ENCODE measurements at regions not wholly inside any gene's neighbourhood (a gene's known extent, or its start where the extent isn't known, plus 50 kb on each side); places are given as distances from the start of the nearest gene placed in this dataset.
"Not testable (repeated sequence)": the region's sequence is repeated elsewhere in the genome, so short reads cannot be mapped to it uniquely, and the experiment has no call there.

- POLR2A ChIA-PET: interaction anchor here (0.7 kb wide), 1 partner anchor 48 kb away, joined by 9 read pairs; no protein-coding TSS in a partner anchor
- CTCF ChIA-PET: interaction anchor here (0.7 to 0.9 kb wide), 2 partner anchors 69 to 181 kb away, joined by 3 to 4 read pairs; no protein-coding TSS in a partner anchor
Observed at GRCh38 chr5:68071736-68072135, 143.8 kb upstream of the PIK3R1 start.

- ChIA-PET POLR2A (no interaction called here), CTCF (no interaction called here)
Observed at GRCh38 chr5:68071282-68071632, 144.3 kb upstream of the PIK3R1 start.

GRCh38 chr5:68070591-68071281 is 144.8 kb upstream of the PIK3R1 start:
- CTCF ChIA-PET: no interaction called here

GRCh38 chr5:68067976-68068603 is 147.5 kb upstream of the PIK3R1 start:
- CTCF ChIA-PET: no interaction called here
- POLR2A ChIA-PET: no interaction called here

More at GRCh38 chr5:68070591-68071281, 144.8 kb upstream of the PIK3R1 start:
- POLR2A ChIA-PET: no interaction called here

GRCh38 chr5:68067291-68067690 is 148.3 kb upstream of the PIK3R1 start:
- POLR2A ChIA-PET: no interaction called here
- CTCF ChIA-PET: no interaction called here

- ChIA-PET CTCF (no interaction called here), POLR2A (no interaction called here)
Observed at GRCh38 chr5:68066277-68066955, 149.1 kb upstream of the PIK3R1 start.

GRCh38 chr5:68065321-68065720 is 150.2 kb upstream of the PIK3R1 start:
- CTCF ChIA-PET, POLR2A ChIA-PET: not testable (repeated sequence)

- ChIA-PET POLR2A (no interaction called here), CTCF (no interaction called here)
Observed at GRCh38 chr5:68060382-68060781, 155.2 kb upstream of the PIK3R1 start.

GRCh38 chr5:68057191-68057590 is 158.4 kb upstream of the PIK3R1 start:
- CTCF ChIA-PET: no interaction called here

GRCh38 chr5:68055686-68056085 is 159.9 kb upstream of the PIK3R1 start:
- ChIA-PET POLR2A (no interaction called here), CTCF (no interaction called here)

More at GRCh38 chr5:68057191-68057590, 158.4 kb upstream of the PIK3R1 start:
- POLR2A ChIA-PET: no interaction called here

- ChIA-PET CTCF (no interaction called here), POLR2A (no interaction called here)
Observed at GRCh38 chr5:68054638-68055037, 160.9 kb upstream of the PIK3R1 start.

GRCh38 chr5:68053202-68053601 is 162.4 kb upstream of the PIK3R1 start:
- CTCF ChIA-PET: no interaction called here
- POLR2A ChIA-PET: no interaction called here

GRCh38 chr5:68049053-68049713 is 166.4 kb upstream of the PIK3R1 start:
- ChIA-PET POLR2A (no interaction called here), CTCF (no interaction called here)

GRCh38 chr5:68048516-68048915 is 167.0 kb upstream of the PIK3R1 start:
- POLR2A ChIA-PET: no interaction called here
- CTCF ChIA-PET: no interaction called here

- POLR2A ChIA-PET, CTCF ChIA-PET: not testable (repeated sequence)
Observed at GRCh38 chr5:68048054-68048453, 167.5 kb upstream of the PIK3R1 start.

- ChIA-PET POLR2A (no interaction called here), CTCF (no interaction called here)
Observed at GRCh38 chr5:68047035-68047434, 168.5 kb upstream of the PIK3R1 start.

- CTCF ChIA-PET: no interaction called here
- POLR2A ChIA-PET: no interaction called here
Observed at GRCh38 chr5:68046445-68046844, 169.1 kb upstream of the PIK3R1 start.

GRCh38 chr5:68041293-68041692 is 174.3 kb upstream of the PIK3R1 start:
- CTCF ChIA-PET: no interaction called here
- POLR2A ChIA-PET: no interaction called here

- ChIA-PET POLR2A (no interaction called here), CTCF (no interaction called here)
Observed at GRCh38 chr5:68037546-68037945, 178.0 kb upstream of the PIK3R1 start.

- POLR2A ChIA-PET: no interaction called here
Observed at GRCh38 chr5:68033961-68034571, 181.5 kb upstream of the PIK3R1 start.

GRCh38 chr5:68033029-68033428 is 182.5 kb upstream of the PIK3R1 start:
- CTCF ChIA-PET: no interaction called here
- POLR2A ChIA-PET: no interaction called here

More at GRCh38 chr5:68033961-68034571, 181.5 kb upstream of the PIK3R1 start:
- CTCF ChIA-PET: no interaction called here

All from activated CD8-positive, alpha-beta memory T cell treated with anti-CD3 and anti-CD28 coated beads for 36 hours (primary cell).